Stimulated activated CD4-positive, alpha-beta T cell treated with anti-CD3 and anti-CD28 coated beads, Interleukin-15, amount 100 ng/mL, for 1 hour (primary cell): ENCODE measurements at regions not wholly inside any gene's neighbourhood (a gene's known extent, or its start where the extent isn't known, plus 50 kb on each side); places are given as distances from the start of the nearest gene placed in this dataset.
"Not testable (repeated sequence)": the region's sequence is repeated elsewhere in the genome, so short reads cannot be mapped to it uniquely, and the experiment has no call there.

Experiments
- DNase-seq, 2 donors: peaks; one replicate each; pipeline ENCODE4 v3.0.0-alpha.2; 2020; ENCODE audit warnings: low read depth in 1 of 2, low spot score in 1 of 2

GRCh38 chrX:40415675-40416074 lies 165.1 kb upstream of the ATP6AP2 start:
- DNase-seq, result no peak

- no peak for DNase-seq
These were observed 166.4 kb upstream of the ATP6AP2 start for GRCh38 chrX:40414335-40414734.

- DNase-seq, result no peak
These were observed 169.2 kb upstream of the ATP6AP2 start for GRCh38 chrX:40411340-40412111.

- no peak for DNase-seq
These were observed 169.9 kb upstream of the ATP6AP2 start for GRCh38 chrX:40410859-40411258.

GRCh38 chrX:40406330-40406859 lies 174.4 kb upstream of the ATP6AP2 start:
- DNase-seq, result no peak

- DNase-seq, result no peak
These were observed 175.4 kb upstream of the ATP6AP2 start for GRCh38 chrX:40405399-40405798.

- no peak for DNase-seq
These were observed 177.0 kb upstream of the ATP6AP2 start for GRCh38 chrX:40403757-40404156.

- DNase-seq, result no peak
These were observed 177.8 kb upstream of the ATP6AP2 start for GRCh38 chrX:40402831-40403533.

- no peak for DNase-seq
These were observed 185.7 kb upstream of the ATP6AP2 start for GRCh38 chrX:40395102-40395501.

GRCh38 chrX:40394302-40394701 lies 186.5 kb upstream of the ATP6AP2 start:
- no peak for DNase-seq

GRCh38 chrX:40392599-40392998 lies 188.2 kb upstream of the ATP6AP2 start:
- no peak for DNase-seq

GRCh38 chrX:40391662-40392061 lies 189.1 kb upstream of the ATP6AP2 start:
- no peak for DNase-seq

- no peak for DNase-seq
These were observed 191.2 kb upstream of the ATP6AP2 start for GRCh38 chrX:40389555-40389954.

- DNase-seq, result no peak
These were observed 192.3 kb upstream of the ATP6AP2 start for GRCh38 chrX:40388441-40388840.

GRCh38 chrX:40387869-40388268 lies 192.9 kb upstream of the ATP6AP2 start:
- not testable (repeated sequence) for DNase-seq

GRCh38 chrX:40387311-40387710 lies 193.5 kb upstream of the ATP6AP2 start:
- DNase-seq, result not testable (repeated sequence)

GRCh38 chrX:40385682-40386081 lies 195.1 kb upstream of the ATP6AP2 start:
- DNase-seq, result no peak

- DNase-seq, result no peak
These were observed 195.5 kb upstream of the ATP6AP2 start for GRCh38 chrX:40385256-40385655.

GRCh38 chrX:40383969-40384368 lies 196.8 kb upstream of the ATP6AP2 start:
- DNase-seq, result no peak

GRCh38 chrX:40383360-40383759 lies 197.4 kb upstream of the ATP6AP2 start:
- DNase-seq, result no peak

GRCh38 chrX:40380655-40381488 lies 199.9 kb upstream of the ATP6AP2 start:
- no peak for DNase-seq
